ENCODE measurements at regions not wholly inside any gene's neighbourhood (a gene's known extent, or its start where the extent isn't known, plus 50 kb on each side); places are given as distances from the start of the nearest gene placed in this dataset.
"Not testable (repeated sequence)": the region's sequence is repeated elsewhere in the genome, so short reads cannot be mapped to it uniquely, and the experiment has no call there.

- Mint-ChIP-seq H3K9me3 (peaks cover 4% of the 10 kb centered on the region), H3K36me3 (ENCODE audit: insufficient read depth) (no peaks in the 10 kb centered on the region), H3K4me1 (ENCODE audit: low read depth) (no peaks in the 10 kb centered on the region), H3K4me3 (no peak overlapping the region), H3K27me3 (ENCODE audit: low read depth) (no peaks in the 10 kb centered on the region)
- ATAC-seq, result no peak
- DNase-seq, result no peak
These were observed 196.7 kb downstream of the RMST start for GRCh38 chr12:97659117-97659880.

- Mint-ChIP-seq H3K4me1 (ENCODE audit: low read depth) (no peaks in the 10 kb centered on the region), H3K9me3 (peaks cover 8% of the 10 kb centered on the region), H3K36me3 (ENCODE audit: insufficient read depth) (no peaks in the 10 kb centered on the region), H3K4me3 (no peak overlapping the region), H3K27me3 (ENCODE audit: low read depth) (no peaks in the 10 kb centered on the region)
- DNase-seq, result no peak
- no peak for ATAC-seq
These were observed 203.7 kb downstream of the RMST start for GRCh38 chr12:97666263-97666662.

GRCh38 chr12:97672870-97673269 lies 210.3 kb downstream of the RMST start:
- Mint-ChIP-seq H3K9me3 (peaks cover 15% of the 10 kb centered on the region), H3K4me3 (no peak overlapping the region), H3K4me1 (ENCODE audit: low read depth) (no peaks in the 10 kb centered on the region), H3K27me3 (ENCODE audit: low read depth) (no peaks in the 10 kb centered on the region), H3K36me3 (ENCODE audit: insufficient read depth) (no peaks in the 10 kb centered on the region)
- ATAC-seq (no peak), DNase-seq (no peak)

GRCh38 chr12:97680751-97681150 lies 218.1 kb downstream of the RMST start:
- Mint-ChIP-seq H3K4me3 (no peak overlapping the region), H3K27me3 (ENCODE audit: low read depth) (no peaks in the 10 kb centered on the region), H3K4me1 (ENCODE audit: low read depth) (no peaks in the 10 kb centered on the region), H3K9me3 (peaks cover 5% of the 10 kb centered on the region), H3K36me3 (ENCODE audit: insufficient read depth) (no peaks in the 10 kb centered on the region)
- DNase-seq (no peak), ATAC-seq (no peak)

GRCh38 chr12:97681612-97682504 lies 219.3 kb downstream of the RMST start:
- H3K4me3 Mint-ChIP-seq, result no peak overlapping the region
- DNase-seq (no peak), ATAC-seq (no peak)
- H3K4me1 Mint-ChIP-seq (ENCODE audit: low read depth), result no peaks in the 10 kb centered on the region
- H3K36me3 Mint-ChIP-seq (ENCODE audit: insufficient read depth), result no peaks in the 10 kb centered on the region
- no peaks in the 10 kb centered on the region for H3K27me3 Mint-ChIP-seq (ENCODE audit: low read depth)
- H3K9me3 Mint-ChIP-seq, result peaks cover 3% of the 10 kb centered on the region

- Mint-ChIP-seq H3K9me3 (no peaks in the 10 kb centered on the region), H3K4me3 (no peak overlapping the region), H3K27me3 (ENCODE audit: low read depth) (no peaks in the 10 kb centered on the region), H3K36me3 (ENCODE audit: insufficient read depth) (no peaks in the 10 kb centered on the region), H3K4me1 (ENCODE audit: low read depth) (no peaks in the 10 kb centered on the region)
- ATAC-seq (no peak), DNase-seq (no peak)
These were observed 222.8 kb downstream of the RMST start for GRCh38 chr12:97685360-97685759.

- Mint-ChIP-seq H3K27me3 (ENCODE audit: low read depth) (no peaks in the 10 kb centered on the region), H3K36me3 (ENCODE audit: insufficient read depth) (no peaks in the 10 kb centered on the region), H3K4me3 (no peak overlapping the region), H3K4me1 (ENCODE audit: low read depth) (no peaks in the 10 kb centered on the region), H3K9me3 (no peaks in the 10 kb centered on the region)
- DNase-seq (no peak), ATAC-seq (no peak)
These were observed 239.3 kb downstream of the RMST start for GRCh38 chr12:97701901-97702300.

GRCh38 chr12:97711392-97711791 lies 248.8 kb downstream of the RMST start:
- Mint-ChIP-seq H3K4me1 (ENCODE audit: low read depth) (no peaks in the 10 kb centered on the region), H3K4me3 (no peak overlapping the region), H3K9me3 (peaks cover 4% of the 10 kb centered on the region), H3K27me3 (ENCODE audit: low read depth) (no peaks in the 10 kb centered on the region), H3K36me3 (ENCODE audit: insufficient read depth) (no peaks in the 10 kb centered on the region)
- no peak for DNase-seq
- ATAC-seq, result no peak

- H3K36me3 Mint-ChIP-seq (ENCODE audit: insufficient read depth), result no peaks in the 10 kb centered on the region
- peaks cover 4% of the 10 kb centered on the region for H3K9me3 Mint-ChIP-seq
- no peak overlapping the region for H3K4me3 Mint-ChIP-seq
These were observed 250.7 kb downstream of the RMST start for GRCh38 chr12:97713270-97713669.

GRCh38 chr12:97714107-97714563 lies 251.5 kb downstream of the RMST start:
- no peak for DNase-seq
- Mint-ChIP-seq H3K27me3 (ENCODE audit: low read depth) (no peaks in the 10 kb centered on the region), H3K4me3 (no peak overlapping the region), H3K9me3 (peaks cover 2% of the 10 kb centered on the region), H3K36me3 (ENCODE audit: insufficient read depth) (no peaks in the 10 kb centered on the region), H3K4me1 (ENCODE audit: low read depth) (no peaks in the 10 kb centered on the region)
- no peak for ATAC-seq

More at GRCh38 chr12:97713270-97713669, 250.7 kb downstream of the RMST start:
- no peaks in the 10 kb centered on the region for H3K27me3 Mint-ChIP-seq (ENCODE audit: low read depth)
- ATAC-seq (no peak), DNase-seq (no peak)
- no peaks in the 10 kb centered on the region for H3K4me1 Mint-ChIP-seq (ENCODE audit: low read depth)

GRCh38 chr12:97716356-97716755 lies 253.8 kb downstream of the RMST start:
- Mint-ChIP-seq H3K4me3 (no peak overlapping the region), H3K9me3 (peaks cover 1% of the 10 kb centered on the region), H3K4me1 (ENCODE audit: low read depth) (no peaks in the 10 kb centered on the region), H3K36me3 (ENCODE audit: insufficient read depth) (no peaks in the 10 kb centered on the region), H3K27me3 (ENCODE audit: low read depth) (no peaks in the 10 kb centered on the region)
- ATAC-seq (no peak), DNase-seq (no peak)

GRCh38 chr12:97723801-97724200 lies 261.2 kb downstream of the RMST start:
- not testable (repeated sequence) for H3K4me1 Mint-ChIP-seq (ENCODE audit: low read depth); ATAC-seq; H3K27me3 Mint-ChIP-seq (ENCODE audit: low read depth); H3K4me3 Mint-ChIP-seq; H3K36me3 Mint-ChIP-seq (ENCODE audit: insufficient read depth); DNase-seq; H3K9me3 Mint-ChIP-seq

- no peak for DNase-seq
- Mint-ChIP-seq H3K27me3 (ENCODE audit: low read depth) (no peaks in the 10 kb centered on the region), H3K4me1 (ENCODE audit: low read depth) (no peaks in the 10 kb centered on the region), H3K36me3 (ENCODE audit: insufficient read depth) (no peaks in the 10 kb centered on the region), H3K4me3 (no peak overlapping the region), H3K9me3 (no peaks in the 10 kb centered on the region)
- ATAC-seq, result no peak
These were observed 282.9 kb downstream of the RMST start for GRCh38 chr12:97745406-97746101.

GRCh38 chr12:97748298-97748697 lies 285.7 kb downstream of the RMST start:
- Mint-ChIP-seq H3K4me3 (no peak overlapping the region), H3K4me1 (ENCODE audit: low read depth) (no peaks in the 10 kb centered on the region), H3K36me3 (ENCODE audit: insufficient read depth) (no peaks in the 10 kb centered on the region), H3K9me3 (no peaks in the 10 kb centered on the region), H3K27me3 (ENCODE audit: low read depth) (no peaks in the 10 kb centered on the region)
- no peak for ATAC-seq
- DNase-seq, result no peak
